Stimulated activated naive CD4-positive, alpha-beta T cell treated with Interleukin-2 at 50 U/mL for 16 hours (primary cell): ENCODE measurements at regions not wholly inside any gene's neighbourhood (a gene's known extent, or its start where the extent isn't known, plus 50 kb on each side); places are given as distances from the start of the nearest gene placed in this dataset.

Source experiments
- DNase-seq: peaks from one replicate; lab custom pipeline; 2025; lab: John Stamatoyannopoulos, UW

GRCh38 chr18:28606686-28607085 lies 429.8 kb upstream of the CDH2 start:
- no peak for DNase-seq

GRCh38 chr18:28602391-28602790 lies 425.5 kb upstream of the CDH2 start:
- no peak for DNase-seq

GRCh38 chr18:28594034-28594433 lies 417.1 kb upstream of the CDH2 start:
- DNase-seq = no peak

- DNase-seq = no peak
Observed at GRCh38 chr18:28588884-28589549, 412.1 kb upstream of the CDH2 start.

- no peak for DNase-seq
Observed at GRCh38 chr18:28584731-28585130, 407.8 kb upstream of the CDH2 start.

GRCh38 chr18:28582724-28583123 lies 405.8 kb upstream of the CDH2 start:
- DNase-seq = no peak

GRCh38 chr18:28581521-28582071 lies 404.7 kb upstream of the CDH2 start:
- peak; percentile 23 for DNase-seq

GRCh38 chr18:28576941-28577340 lies 400.0 kb upstream of the CDH2 start:
- no peak for DNase-seq

GRCh38 chr18:28575123-28575522 lies 398.2 kb upstream of the CDH2 start:
- DNase-seq = no peak

GRCh38 chr18:28574175-28574574 lies 397.2 kb upstream of the CDH2 start:
- DNase-seq = no peak

- DNase-seq = no peak
Observed at GRCh38 chr18:28571929-28572328, 395.0 kb upstream of the CDH2 start.

GRCh38 chr18:28560331-28560730 lies 383.4 kb upstream of the CDH2 start:
- DNase-seq = no peak

- DNase-seq = no peak
Observed at GRCh38 chr18:28559511-28559910, 382.6 kb upstream of the CDH2 start.

GRCh38 chr18:28541934-28542333 lies 365.0 kb upstream of the CDH2 start:
- no peak for DNase-seq

GRCh38 chr18:28541276-28541930 lies 364.5 kb upstream of the CDH2 start:
- DNase-seq = no peak

GRCh38 chr18:28529644-28530043 lies 352.7 kb upstream of the CDH2 start:
- DNase-seq = no peak

- no peak for DNase-seq
Observed at GRCh38 chr18:28526196-28526595, 349.3 kb upstream of the CDH2 start.

GRCh38 chr18:28523758-28524475 lies 347.0 kb upstream of the CDH2 start:
- no peak for DNase-seq

- DNase-seq = no peak
Observed at GRCh38 chr18:28522236-28522635, 345.3 kb upstream of the CDH2 start.

- DNase-seq = no peak
Observed at GRCh38 chr18:28519997-28520396, 343.1 kb upstream of the CDH2 start.

- DNase-seq = no peak
Observed at GRCh38 chr18:28514699-28515098, 337.8 kb upstream of the CDH2 start.

- DNase-seq = no peak
Observed at GRCh38 chr18:28512357-28512756, 335.4 kb upstream of the CDH2 start.

GRCh38 chr18:28511413-28511821 lies 334.5 kb upstream of the CDH2 start:
- no peak for DNase-seq
